ENCODE measurements at regions not wholly inside any gene's neighbourhood (a gene's known extent, or its start where the extent isn't known, plus 50 kb on each side); places are given as distances from the start of the nearest gene placed in this dataset.
"Not testable (repeated sequence)": the region's sequence is repeated elsewhere in the genome, so short reads cannot be mapped to it uniquely, and the experiment has no call there.

DNA sequence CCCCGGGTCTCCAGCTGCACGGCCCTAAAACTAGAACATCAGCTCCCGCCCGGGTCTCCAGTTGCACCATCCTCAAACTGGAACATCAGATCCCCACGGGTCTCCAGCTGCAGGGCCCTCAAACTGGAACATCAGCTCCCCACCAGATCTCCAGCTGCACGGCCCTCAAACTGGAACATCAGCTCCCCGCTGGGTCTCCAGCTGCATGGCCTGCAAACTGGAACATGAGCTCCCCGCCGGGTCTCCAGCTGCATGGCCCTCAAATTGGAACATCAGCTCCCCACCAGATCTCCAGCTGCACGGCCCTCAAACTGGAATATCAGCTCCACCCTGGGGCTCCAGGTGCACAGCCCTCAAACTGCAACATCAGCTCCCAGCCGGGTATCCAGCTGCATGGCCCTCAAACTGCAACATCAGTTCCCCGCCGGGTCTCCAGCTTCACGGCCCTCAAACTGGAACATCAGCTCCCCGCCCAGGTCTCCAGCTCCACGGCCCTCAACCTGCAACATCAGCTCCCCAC lies 93.5 kb upstream of the LPCAT1 start:
- H3K4me3 Mint-ChIP-seq; H3K9me3 Mint-ChIP-seq; H3K27ac Mint-ChIP-seq; H3K4me1 Mint-ChIP-seq (ENCODE audit: low read depth); H3K27me3 Mint-ChIP-seq (ENCODE audit: low read depth); DNase-seq (ENCODE audit: low spot score): not testable (repeated sequence)
- peaks cover 20% of the 10 kb centered on the region for H3K36me3 Mint-ChIP-seq (ENCODE audit: low read depth)

DNA sequence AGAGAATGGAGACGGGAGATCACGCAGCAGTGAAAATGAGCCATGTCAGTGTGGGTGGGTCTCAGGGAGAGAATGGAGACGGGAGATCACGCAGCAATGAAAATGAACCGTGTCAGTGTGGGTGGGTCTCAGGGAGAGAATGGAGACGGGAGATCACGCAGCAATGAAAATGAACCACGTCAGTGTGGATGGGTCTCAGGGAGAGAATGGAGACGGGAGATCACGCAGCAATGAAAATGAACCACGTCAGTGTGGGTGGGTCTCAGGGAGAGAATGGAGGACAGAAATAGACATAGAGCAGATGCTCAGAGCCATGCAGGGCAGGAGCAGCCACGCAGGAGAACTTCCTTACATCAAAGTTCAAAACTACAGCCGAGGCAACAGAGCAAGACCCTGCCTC lies 89.8 kb upstream of the LPCAT1 start:
- H3K9me3 Mint-ChIP-seq; H3K4me3 Mint-ChIP-seq; H3K27ac Mint-ChIP-seq; DNase-seq (ENCODE audit: low spot score); H3K4me1 Mint-ChIP-seq (ENCODE audit: low read depth); H3K27me3 Mint-ChIP-seq (ENCODE audit: low read depth): not testable (repeated sequence)
- peaks cover 11% of the 10 kb centered on the region for H3K36me3 Mint-ChIP-seq (ENCODE audit: low read depth)

DNA sequence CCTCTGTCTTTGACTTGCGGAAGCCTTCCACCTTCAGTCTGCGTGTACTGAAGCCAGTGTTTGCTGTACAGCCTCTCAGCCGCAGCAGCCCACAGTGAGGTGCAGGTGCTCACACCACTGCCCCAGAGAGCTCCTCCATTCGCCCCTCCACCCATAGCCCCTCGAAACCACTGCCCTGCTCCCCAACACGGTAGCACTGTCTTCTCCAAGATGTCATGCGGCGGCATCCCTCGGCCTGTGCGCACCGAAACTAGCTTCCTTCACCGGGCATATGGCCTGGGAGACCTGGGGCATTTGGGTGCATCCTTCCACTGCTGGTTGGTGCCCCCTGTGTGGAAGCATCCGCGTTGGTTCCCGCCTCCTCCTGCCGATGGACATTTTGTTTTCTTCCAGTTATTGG lies 86.8 kb upstream of the LPCAT1 start:
- not testable (repeated sequence) for DNase-seq (ENCODE audit: low spot score); H3K9me3 Mint-ChIP-seq; H3K4me3 Mint-ChIP-seq; H3K4me1 Mint-ChIP-seq (ENCODE audit: low read depth); H3K27ac Mint-ChIP-seq; H3K27me3 Mint-ChIP-seq (ENCODE audit: low read depth); H3K36me3 Mint-ChIP-seq (ENCODE audit: low read depth)

DNA sequence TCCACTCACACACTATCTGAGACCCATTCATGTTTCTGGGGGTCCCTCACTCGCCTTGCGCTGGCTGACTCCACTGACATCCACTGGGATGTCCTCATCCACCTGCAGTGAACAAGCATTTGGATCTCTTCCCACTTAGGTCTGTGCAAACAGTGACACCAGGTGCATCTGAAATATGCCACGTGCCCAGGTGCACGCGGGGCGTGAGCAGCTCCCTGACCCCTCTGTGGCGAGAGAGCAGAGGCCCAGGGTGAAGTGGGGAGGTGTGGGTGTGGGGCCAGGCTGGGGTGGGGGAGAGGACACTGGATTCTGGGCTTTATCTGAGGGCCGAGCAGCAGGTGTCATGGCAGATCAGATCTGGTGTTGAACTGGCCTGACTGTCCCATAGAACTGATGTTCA lies 85.4 kb upstream of the LPCAT1 start:
- DNase-seq (ENCODE audit: low spot score); H3K27me3 Mint-ChIP-seq (ENCODE audit: low read depth); H3K9me3 Mint-ChIP-seq; H3K27ac Mint-ChIP-seq; H3K4me1 Mint-ChIP-seq (ENCODE audit: low read depth); H3K4me3 Mint-ChIP-seq; H3K36me3 Mint-ChIP-seq (ENCODE audit: low read depth): not testable (repeated sequence)

DNA sequence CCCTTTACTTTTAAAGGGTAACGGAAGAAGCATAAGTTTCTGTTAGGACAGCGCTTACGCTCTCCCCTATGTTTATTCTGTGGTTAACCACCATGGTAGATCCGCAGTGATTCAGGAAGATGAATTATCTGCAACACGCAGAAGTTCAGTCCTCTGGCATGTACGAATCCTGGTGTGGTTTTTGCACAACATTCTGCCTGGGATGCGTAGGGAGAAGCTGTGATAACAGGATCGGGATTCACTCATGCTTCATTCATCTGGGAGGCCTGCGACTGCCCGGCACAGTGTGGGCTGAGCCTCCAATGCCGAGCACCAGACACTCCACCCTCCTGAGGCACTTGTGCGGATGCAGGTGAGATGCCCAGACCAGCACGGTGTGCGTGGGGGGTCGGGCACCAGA lies 84.6 kb upstream of the LPCAT1 start:
- not testable (repeated sequence) for H3K9me3 Mint-ChIP-seq; H3K4me1 Mint-ChIP-seq (ENCODE audit: low read depth); H3K36me3 Mint-ChIP-seq (ENCODE audit: low read depth); DNase-seq (ENCODE audit: low spot score); H3K27ac Mint-ChIP-seq; H3K4me3 Mint-ChIP-seq
- H3K27me3 Mint-ChIP-seq (ENCODE audit: low read depth) = peaks cover 11% of the 10 kb centered on the region

DNA sequence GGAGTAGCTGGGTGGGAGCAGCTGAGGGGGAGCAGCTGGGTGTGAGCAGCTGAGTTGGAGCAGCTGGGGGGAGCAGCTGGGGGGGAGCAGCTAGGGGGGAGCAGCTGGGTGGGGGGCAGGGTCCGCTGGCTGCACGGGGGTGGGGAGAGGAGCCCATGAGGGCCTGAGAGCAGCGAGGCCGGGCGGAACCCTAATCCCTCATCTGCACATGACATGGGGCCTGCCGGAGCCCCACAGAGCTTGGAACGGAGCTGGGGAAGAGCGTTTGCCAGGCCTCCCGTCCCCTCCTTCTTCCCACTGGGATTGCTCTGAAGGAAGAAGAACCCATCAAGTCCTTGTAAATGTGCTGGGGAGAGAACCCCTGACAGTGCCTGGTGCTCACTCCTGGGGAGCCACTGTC lies 83.2 kb upstream of the LPCAT1 start:
- not testable (repeated sequence) for H3K9me3 Mint-ChIP-seq; H3K36me3 Mint-ChIP-seq (ENCODE audit: low read depth); H3K27ac Mint-ChIP-seq; H3K4me1 Mint-ChIP-seq (ENCODE audit: low read depth); DNase-seq (ENCODE audit: low spot score); H3K4me3 Mint-ChIP-seq
- peaks cover 13% of the 10 kb centered on the region for H3K27me3 Mint-ChIP-seq (ENCODE audit: low read depth)

DNA sequence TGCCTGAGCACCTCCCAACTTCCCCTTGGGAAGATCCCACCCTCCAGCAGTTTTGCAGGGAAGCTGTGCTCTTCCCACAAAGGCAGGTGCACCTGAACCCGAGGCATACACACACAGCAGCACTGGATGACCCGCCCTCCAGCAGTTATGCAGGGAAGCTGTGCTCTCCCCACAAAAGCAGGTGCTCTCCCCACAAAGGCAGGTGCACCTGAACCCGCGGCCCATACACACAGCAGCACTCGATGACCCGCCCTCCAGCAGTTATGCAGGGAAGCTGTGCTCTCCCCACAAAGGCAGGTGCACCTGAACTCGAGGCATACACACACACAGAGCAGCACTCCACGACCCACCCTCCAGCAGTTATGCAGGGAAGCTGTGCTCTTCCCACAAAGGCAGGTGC lies 80.2 kb upstream of the LPCAT1 start:
- not testable (repeated sequence) for DNase-seq (ENCODE audit: low spot score); H3K4me3 Mint-ChIP-seq; H3K9me3 Mint-ChIP-seq; H3K36me3 Mint-ChIP-seq (ENCODE audit: low read depth); H3K27ac Mint-ChIP-seq
- H3K4me1 Mint-ChIP-seq (ENCODE audit: low read depth) = peaks cover 11% of the 10 kb centered on the region
- peaks cover 13% of the 10 kb centered on the region for H3K27me3 Mint-ChIP-seq (ENCODE audit: low read depth)

DNA sequence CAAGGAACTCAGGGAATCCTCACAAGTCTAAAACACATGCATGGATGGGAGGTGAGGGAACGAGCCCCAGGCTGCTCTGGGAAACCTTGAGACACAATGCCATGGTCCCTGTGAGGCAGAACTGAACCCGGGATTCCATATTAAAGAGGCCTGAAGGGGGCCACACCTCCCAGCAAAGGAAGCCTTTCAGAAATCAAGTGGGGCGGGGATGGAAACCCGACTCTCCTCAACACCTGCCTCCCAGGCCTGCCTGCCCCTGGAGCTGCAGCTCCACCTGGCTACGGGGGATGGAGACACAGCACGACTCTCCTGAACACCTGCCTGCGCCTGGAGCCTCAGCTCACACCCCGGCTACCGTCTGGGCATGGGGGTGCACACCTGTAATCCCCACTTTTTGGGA lies 77.8 kb upstream of the LPCAT1 start:
- not testable (repeated sequence) for H3K36me3 Mint-ChIP-seq (ENCODE audit: low read depth); H3K27ac Mint-ChIP-seq; H3K4me3 Mint-ChIP-seq; DNase-seq (ENCODE audit: low spot score); H3K9me3 Mint-ChIP-seq; H3K4me1 Mint-ChIP-seq (ENCODE audit: low read depth); H3K27me3 Mint-ChIP-seq (ENCODE audit: low read depth)

DNA sequence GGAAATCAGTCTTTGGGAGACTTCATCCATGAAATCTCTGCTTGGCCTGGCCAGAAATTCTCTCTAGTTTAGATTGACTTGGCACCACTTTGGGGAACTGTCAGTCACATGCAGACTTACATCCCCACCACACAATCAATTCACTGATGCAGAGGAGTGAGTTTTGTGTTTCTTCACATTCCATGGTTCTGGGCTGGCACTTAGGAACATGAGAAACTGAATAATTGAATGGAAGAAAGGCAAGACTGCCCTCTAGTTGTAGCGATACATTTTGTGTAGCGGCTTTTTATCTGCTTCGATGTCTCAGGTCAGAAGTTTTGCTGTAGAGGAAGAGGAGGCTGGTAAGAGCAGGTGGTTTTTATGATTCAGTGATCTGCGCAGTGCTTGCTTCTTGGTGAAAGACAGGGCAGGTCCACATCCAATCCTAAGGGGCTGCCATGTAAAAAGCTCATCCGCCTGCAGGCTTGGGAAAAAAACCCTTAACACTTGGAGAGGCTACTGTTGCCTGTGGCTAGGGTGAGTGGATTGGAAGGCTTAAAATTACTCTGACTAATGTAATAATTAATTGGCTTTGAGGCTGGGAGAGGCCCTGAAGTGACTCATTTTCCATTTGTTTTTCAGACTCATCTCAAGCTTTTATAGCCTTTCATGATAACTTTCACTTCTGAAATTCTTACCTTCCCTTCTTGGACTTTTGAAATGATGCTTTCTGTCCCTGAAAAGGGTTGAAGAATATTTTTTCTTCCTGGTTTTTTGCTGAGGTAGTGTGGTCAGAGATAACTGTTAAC lies 75.4 kb upstream of the LPCAT1 start:
- not testable (repeated sequence) for DNase-seq (ENCODE audit: low spot score); H3K4me1 Mint-ChIP-seq (ENCODE audit: low read depth); H3K36me3 Mint-ChIP-seq (ENCODE audit: low read depth); H3K9me3 Mint-ChIP-seq; H3K27ac Mint-ChIP-seq; H3K27me3 Mint-ChIP-seq (ENCODE audit: low read depth); H3K4me3 Mint-ChIP-seq

DNA sequence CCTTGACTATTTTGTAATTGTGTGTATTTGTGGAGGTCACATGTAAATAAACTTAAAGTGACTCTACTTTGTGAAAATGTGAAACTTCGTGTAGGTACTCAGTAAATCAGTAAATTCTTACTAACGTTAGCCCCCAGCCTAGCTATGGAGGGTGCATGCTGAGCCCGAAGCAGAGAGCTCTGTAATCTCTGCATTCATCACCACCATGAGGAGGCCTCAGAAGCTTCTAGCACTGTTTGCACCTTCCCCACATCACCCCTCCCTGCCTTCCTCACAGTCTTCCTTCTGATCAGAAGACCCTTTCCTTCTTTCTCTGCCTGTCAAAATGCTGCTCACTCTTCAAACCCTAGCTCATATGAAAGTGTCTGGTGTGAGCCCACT lies 73.3 kb upstream of the LPCAT1 start:
- not testable (repeated sequence) for H3K4me3 Mint-ChIP-seq; H3K27me3 Mint-ChIP-seq (ENCODE audit: low read depth); H3K27ac Mint-ChIP-seq; H3K36me3 Mint-ChIP-seq (ENCODE audit: low read depth); DNase-seq (ENCODE audit: low spot score); H3K4me1 Mint-ChIP-seq (ENCODE audit: low read depth); H3K9me3 Mint-ChIP-seq

DNA sequence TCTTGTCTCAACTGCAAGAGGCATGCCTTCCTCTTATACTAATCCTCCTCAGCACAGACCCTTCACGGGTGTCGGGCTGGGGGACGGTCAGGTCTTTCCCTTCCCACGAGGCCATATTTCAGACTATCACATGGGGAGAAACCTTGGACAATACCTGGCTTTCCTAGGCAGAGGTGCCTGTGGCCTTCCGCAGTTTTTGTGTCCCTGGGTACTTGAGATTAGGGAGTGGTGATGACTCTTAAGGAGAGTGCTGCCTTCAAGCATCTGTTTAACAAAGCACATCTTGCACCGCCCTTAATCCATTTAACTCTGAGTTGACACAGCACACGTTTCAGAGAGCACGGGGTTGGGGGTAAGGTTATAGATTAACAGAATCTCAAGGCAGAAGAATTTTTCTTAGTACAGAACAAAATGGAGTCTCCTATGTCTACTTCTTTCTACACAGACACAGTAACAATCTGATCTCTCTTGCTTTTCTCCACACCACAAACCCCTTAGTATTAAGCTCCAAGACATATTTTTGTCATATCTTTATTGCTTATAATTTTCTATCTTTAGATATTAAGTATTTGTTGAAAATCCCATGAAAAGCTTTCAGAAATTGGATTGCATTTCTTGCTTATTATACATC lies 72.8 kb upstream of the LPCAT1 start:
- H3K9me3 Mint-ChIP-seq; DNase-seq (ENCODE audit: low spot score); H3K36me3 Mint-ChIP-seq (ENCODE audit: low read depth); H3K4me1 Mint-ChIP-seq (ENCODE audit: low read depth); H3K27ac Mint-ChIP-seq; H3K27me3 Mint-ChIP-seq (ENCODE audit: low read depth); H3K4me3 Mint-ChIP-seq: not testable (repeated sequence)

DNA sequence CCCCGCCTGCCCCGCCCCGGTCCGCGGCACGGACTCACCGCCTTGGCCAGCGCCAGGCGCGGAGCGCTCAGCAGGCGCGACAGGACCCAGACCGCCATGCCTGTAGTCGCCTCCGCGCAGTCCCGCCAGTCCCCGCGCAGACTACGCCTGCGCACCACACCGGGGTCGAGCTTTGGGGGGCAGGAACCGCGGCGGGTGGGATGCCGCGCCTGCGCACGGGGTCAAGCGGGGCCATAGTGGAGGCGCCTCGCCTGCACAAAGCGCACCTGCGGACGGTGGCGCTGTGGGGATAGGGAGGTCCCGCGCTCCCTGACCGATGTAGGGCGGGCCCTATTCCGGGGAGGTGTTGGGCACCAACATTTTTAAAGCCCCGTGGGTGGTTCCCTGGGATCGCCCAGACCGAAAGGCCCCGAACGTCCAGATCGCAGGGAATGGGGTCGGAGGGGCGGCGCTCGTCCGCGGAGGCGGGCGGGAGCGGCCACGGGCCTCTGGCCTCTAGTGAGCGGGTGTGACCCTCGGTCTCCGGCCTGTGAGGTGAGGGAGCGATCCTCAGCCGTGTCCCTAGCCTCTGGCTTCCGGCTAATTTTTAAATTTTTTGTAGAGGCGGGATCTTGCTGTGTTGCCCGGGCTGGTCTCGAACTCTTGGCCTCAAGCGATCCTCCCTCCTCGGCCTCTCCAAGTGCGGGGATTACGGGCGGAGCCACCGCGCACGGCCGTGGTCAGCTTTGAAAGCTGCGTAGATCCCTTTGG lies 70.8 kb upstream of the LPCAT1 start:
- Mint-ChIP-seq H3K4me1 (ENCODE audit: low read depth) (peaks cover 4% of the 10 kb centered on the region), H3K36me3 (ENCODE audit: low read depth) (peaks cover under 1% of the 10 kb centered on the region), H3K27ac (no peak overlapping the region), H3K4me3 (peak overlapping the region; percentile 71), H3K27me3 (ENCODE audit: low read depth) (peaks cover 2% of the 10 kb centered on the region), H3K9me3 (no peaks in the 10 kb centered on the region)
- DNase-seq (ENCODE audit: low spot score) = peak; percentile 71

DNA sequence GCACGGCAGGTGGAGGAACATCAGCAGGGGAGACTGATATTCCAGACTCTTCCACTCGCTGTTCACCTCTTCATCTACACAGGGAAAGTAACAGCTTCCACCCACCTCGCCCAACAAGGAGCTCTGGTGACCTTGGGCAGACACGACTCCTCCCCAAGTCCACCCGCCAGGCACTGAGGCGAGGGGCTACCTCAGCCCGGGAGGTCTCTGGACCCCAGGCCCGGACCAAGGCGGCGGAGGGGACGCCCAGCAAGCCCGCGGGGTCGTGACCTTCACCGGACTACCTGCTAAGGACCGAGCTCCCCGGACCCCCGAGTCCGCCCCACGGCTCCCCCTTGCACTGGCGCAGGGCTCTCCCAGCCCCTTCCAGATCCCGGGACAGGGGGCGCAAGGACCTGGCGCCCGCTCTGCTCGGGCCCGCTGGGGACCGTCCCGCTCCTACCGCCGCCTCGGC lies 70.2 kb upstream of the LPCAT1 start:
- Mint-ChIP-seq H3K4me1 (ENCODE audit: low read depth) (peaks cover 4% of the 10 kb centered on the region), H3K4me3 (peak overlapping the region; percentile 29), H3K27me3 (ENCODE audit: low read depth) (peaks cover 2% of the 10 kb centered on the region), H3K36me3 (ENCODE audit: low read depth) (no peaks in the 10 kb centered on the region), H3K27ac (no peak overlapping the region), H3K9me3 (no peaks in the 10 kb centered on the region)
- no peak for DNase-seq (ENCODE audit: low spot score)

DNA sequence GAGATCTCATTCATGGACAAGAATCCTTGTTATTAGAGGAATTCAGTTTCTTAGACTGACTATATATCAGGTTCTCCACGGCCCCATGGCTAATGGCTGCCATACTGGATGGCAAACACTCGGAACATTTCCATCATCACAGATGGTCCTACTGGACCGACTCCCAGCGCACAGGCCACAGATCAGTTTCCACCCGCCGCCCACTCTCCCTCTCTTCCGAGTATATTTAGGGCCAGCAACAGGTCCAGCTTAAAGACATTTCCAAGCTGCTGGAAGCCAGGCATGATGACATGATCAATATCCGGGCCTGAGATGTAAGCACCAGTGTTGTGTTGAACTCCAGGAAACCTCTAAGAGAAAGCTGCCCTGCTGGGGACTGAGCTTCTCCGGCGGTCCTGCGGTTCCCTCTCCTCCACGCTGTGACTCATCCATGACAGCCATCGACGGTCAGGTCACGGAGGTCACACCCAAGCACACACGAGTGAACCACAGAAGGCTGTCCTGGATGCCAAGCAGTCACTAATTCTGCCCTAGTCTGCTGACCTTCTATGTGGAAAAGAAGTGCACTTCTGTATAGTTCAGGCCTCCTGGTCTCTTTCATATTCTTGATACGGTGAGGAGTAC lies 64.4 kb upstream of the LPCAT1 start:
- not testable (repeated sequence) for H3K36me3 Mint-ChIP-seq (ENCODE audit: low read depth); H3K27ac Mint-ChIP-seq; H3K4me1 Mint-ChIP-seq (ENCODE audit: low read depth); H3K27me3 Mint-ChIP-seq (ENCODE audit: low read depth); H3K9me3 Mint-ChIP-seq; DNase-seq (ENCODE audit: low spot score); H3K4me3 Mint-ChIP-seq

Data from T-helper 2 cell treated with Interferon-gamma antibody and Interleukin-4, amounts not matched to agents 5 μg/mL and 100 μg/mL, for 36 hours (primary cell).